RWPE1 (cell line): ENCODE measurements at regions not wholly inside any gene's neighbourhood (a gene's known extent, or its start where the extent isn't known, plus 50 kb on each side); places are given as distances from the start of the nearest gene placed in this dataset.

ENCODE experiments used
- CTCF ChIA-PET: fragments of 350-600 bp; sonication (Branson Sonifier 250); formaldehyde crosslinking; extraction: SDS; loops from one replicate; lab custom pipeline; 2021; lab: Yijun Ruan, JAX
- POLR2A ChIA-PET: fragments of 400-600 bp; formaldehyde crosslinking; extraction: SDS; loops from one replicate; lab custom pipeline; 2020; ENCODE audit warnings: antibody characterized with exemption; ENCODE audit not compliant: low non-redundant PET; lab: Yijun Ruan, JAX
- DNase-seq: peaks from one replicate; pipeline ENCODE4 v3.0.0; 2012; ENCODE audit warnings: low spot score
- H3K27ac ChIP-seq: fragments of 450-650 bp; 2 replicates; pipeline ENCODE4 v1.5.1; 2017
- CTCF ChIP-seq: fragments of 450-650 bp; conservative IDR thresholded peaks from 2 replicates; pipeline ENCODE4 v1.5.1; 2017; ENCODE audit warnings: low read depth, mild to moderate bottlenecking

- no peak overlapping the region for H3K27ac ChIP-seq
- peak; percentile 34 for DNase-seq
- CTCF ChIA-PET = no interaction called here
- no peak for TF ChIP-seq CTCF
- POLR2A ChIA-PET = no interaction called here
These were observed 169.3 kb downstream of the SEC16B start for GRCh38 chr1:177800400-177801088.

- CTCF ChIA-PET = no interaction called here
- POLR2A ChIA-PET = no interaction called here
- DNase-seq = no peak
- no peak for TF ChIP-seq CTCF
- H3K27ac ChIP-seq = no peak overlapping the region
These were observed 170.1 kb downstream of the SEC16B start for GRCh38 chr1:177799746-177800145.

GRCh38 chr1:177798614-177799013 is 171.2 kb downstream of the SEC16B start:
- POLR2A ChIA-PET = no interaction called here
- no peak overlapping the region for H3K27ac ChIP-seq
- CTCF ChIA-PET = interaction anchor here (1.0 kb wide), 1 partner anchor 18 kb away, joined by 3 read pairs; no protein-coding TSS in a partner anchor
- TF ChIP-seq CTCF = no peak
- no peak for DNase-seq

- CTCF ChIA-PET = no interaction called here
- TF ChIP-seq CTCF = no peak
- POLR2A ChIA-PET = no interaction called here
These were observed 173.3 kb downstream of the SEC16B start for GRCh38 chr1:177796561-177796960.

GRCh38 chr1:177794376-177794991 is 175.4 kb downstream of the SEC16B start:
- no peak overlapping the region for H3K27ac ChIP-seq
- no peak for DNase-seq
- TF ChIP-seq CTCF = no peak
- ChIA-PET CTCF (interaction anchor here (1.3 kb wide), 1 partner anchor 14 kb away, joined by 3 read pairs; no protein-coding TSS in a partner anchor), POLR2A (no interaction called here)

More at GRCh38 chr1:177796561-177796960, 173.3 kb downstream of the SEC16B start:
- H3K27ac ChIP-seq = no peak overlapping the region
- DNase-seq = no peak

- CTCF ChIA-PET = interaction anchor here (1.3 kb wide), 1 partner anchor 13 kb away, joined by 3 read pairs; no protein-coding TSS in a partner anchor
- POLR2A ChIA-PET = no interaction called here
- H3K27ac ChIP-seq = no peak overlapping the region
- no peak for DNase-seq
- TF ChIP-seq CTCF = no peak
These were observed 176.0 kb downstream of the SEC16B start for GRCh38 chr1:177793900-177794299.
